ENCODE measurements at regions not wholly inside any gene's neighbourhood (a gene's known extent, or its start where the extent isn't known, plus 50 kb on each side); places are given as distances from the start of the nearest gene placed in this dataset.

DNA sequence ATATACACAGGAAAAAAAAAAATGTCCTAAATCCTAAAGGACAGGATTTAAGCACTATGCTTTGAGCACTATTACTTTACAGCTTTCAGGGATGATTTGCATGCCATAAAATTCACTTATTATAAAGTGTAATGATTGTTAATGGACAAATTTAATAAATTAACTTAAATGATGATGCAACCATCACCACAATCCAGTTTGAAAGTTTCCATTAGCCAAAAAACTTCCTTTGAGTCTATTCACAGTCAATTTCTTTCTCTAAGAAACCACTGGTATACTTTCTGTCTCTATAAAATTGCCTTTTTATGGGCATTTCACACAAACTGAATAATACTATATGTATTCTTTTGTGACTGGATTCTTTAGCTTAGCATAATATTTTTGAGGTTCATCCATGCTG is 111.1 kb upstream of the RIOK3 start:
- no peaks in the 10 kb centered on the region for H3K4me1 Mint-ChIP-seq

More for the DNA sequence above, 111.1 kb upstream of the RIOK3 start:
- Mint-ChIP-seq H3K9me3 (no peaks in the 10 kb centered on the region), H3K27me3 (ENCODE audit: low read depth) (no peaks in the 10 kb centered on the region), H3K36me3 (ENCODE audit: insufficient read depth in 1 of 3, low read depth in 3 of 3) (peaks cover 0 to 2% (median under 1%) of the 10 kb centered on the region in 3 experiments; a peak in 1 of 7 replicates), H3K27ac (no peak overlapping the region), H3K4me3 (no peak overlapping the region)
- Histone ChIP-seq H3K23me2 (ENCODE audit: insufficient read length, low read depth, low read length, poor library complexity, severe bottlenecking) (no peaks in the 10 kb centered on the region), H3K27me3 (ENCODE audit: insufficient read depth, low read length) (no peaks in the 10 kb centered on the region), H3K79me1 (ENCODE audit: insufficient read depth, low read depth, low read length, poor library complexity, severe bottlenecking) (no peaks in the 10 kb centered on the region), H2BK20ac (ENCODE audit: low read depth, low read length, poor library complexity, severe bottlenecking) (no peak overlapping the region), H4K5ac (ENCODE audit: insufficient read length, low read depth, low read length) (no peak overlapping the region), H3K4me1 (ENCODE audit: insufficient read depth, low read length) (no peaks in the 10 kb centered on the region), H2BK15ac (ENCODE audit: low read depth, low read length) (no peak overlapping the region), H3K27ac (ENCODE audit: insufficient read length, low read depth, low read length) (no peak overlapping the region), H4K8ac (replicated peaks; ENCODE audit: insufficient read length, low read depth, low read length) (no peak overlapping the region), H3K4ac (ENCODE audit: low read depth, low read length) (no peak overlapping the region), H3T11ph (ENCODE audit: low read length) (no peak overlapping the region), H2BK12ac (ENCODE audit: insufficient read length, low read depth, low read length) (no peak overlapping the region), H3K56ac (ENCODE audit: insufficient read length, low read depth, low read length) (no peak overlapping the region), H3K14ac (ENCODE audit: insufficient read depth, low read length) (no peak overlapping the region), H4K20me1 (ENCODE audit: control insufficient read depth, insufficient read depth, insufficient read length) (no peaks in the 10 kb centered on the region), H4K91ac (ENCODE audit: insufficient read length, low read depth, low read length) (no peak overlapping the region), H2BK120ac (ENCODE audit: low read depth, low read length, poor library complexity, severe bottlenecking) (no peak overlapping the region), H3K4me2 (ENCODE audit: insufficient read depth, insufficient read length, low read length) (no peak overlapping the region), H2BK5ac (ENCODE audit: insufficient read length, low read length) (no peak overlapping the region), H3K23ac (ENCODE audit: insufficient read length, low read depth, low read length) (no peak overlapping the region), H3K18ac (ENCODE audit: insufficient read length, low read depth, low read length) (no peak overlapping the region), H3K79me2 (ENCODE audit: insufficient read depth, low read length) (no peaks in the 10 kb centered on the region), H2AK5ac (ENCODE audit: insufficient read length, low read length) (no peak overlapping the region), H2AFZ (ENCODE audit: low read length) (no peak overlapping the region), H3K9ac (ENCODE audit: extremely low read depth, insufficient read length, low read length) (no peak overlapping the region), H3K9me3 (ENCODE audit: control insufficient read depth, low read depth, low read length) (no peaks in the 10 kb centered on the region)
- no peak for DNase-seq
- TF ChIP-seq, protein P1, sequence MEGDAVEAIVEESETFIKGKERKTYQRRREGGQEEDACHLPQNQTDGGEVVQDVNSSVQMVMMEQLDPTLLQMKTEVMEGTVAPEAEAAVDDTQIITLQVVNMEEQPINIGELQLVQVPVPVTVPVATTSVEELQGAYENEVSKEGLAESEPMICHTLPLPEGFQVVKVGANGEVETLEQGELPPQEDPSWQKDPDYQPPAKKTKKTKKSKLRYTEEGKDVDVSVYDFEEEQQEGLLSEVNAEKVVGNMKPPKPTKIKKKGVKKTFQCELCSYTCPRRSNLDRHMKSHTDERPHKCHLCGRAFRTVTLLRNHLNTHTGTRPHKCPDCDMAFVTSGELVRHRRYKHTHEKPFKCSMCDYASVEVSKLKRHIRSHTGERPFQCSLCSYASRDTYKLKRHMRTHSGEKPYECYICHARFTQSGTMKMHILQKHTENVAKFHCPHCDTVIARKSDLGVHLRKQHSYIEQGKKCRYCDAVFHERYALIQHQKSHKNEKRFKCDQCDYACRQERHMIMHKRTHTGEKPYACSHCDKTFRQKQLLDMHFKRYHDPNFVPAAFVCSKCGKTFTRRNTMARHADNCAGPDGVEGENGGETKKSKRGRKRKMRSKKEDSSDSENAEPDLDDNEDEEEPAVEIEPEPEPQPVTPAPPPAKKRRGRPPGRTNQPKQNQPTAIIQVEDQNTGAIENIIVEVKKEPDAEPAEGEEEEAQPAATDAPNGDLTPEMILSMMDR (conservative IDR thresholded peaks at IDR 0.05), result no peak
